PC-3 (cell line): ENCODE measurements at regions not wholly inside any gene's neighbourhood (a gene's known extent, or its start where the extent isn't known, plus 50 kb on each side); places are given as distances from the start of the nearest gene placed in this dataset.

Experiments
- ATAC-seq: fragments of 200-7000 bp; cut with Tn5 transposase; 2 replicates; pipeline ENCODE4 v1.9.1; 2020; ENCODE audit warnings: mild to moderate bottlenecking, moderate library complexity
- BruUV-seq: library from RNA; stranded (reverse); fragments of 400-500 nt; replicated peaks from 2 replicates; lab custom pipeline; 2021; lab: Mats Ljungman, UMichigan
- CTCF ChIA-PET: fragments of 300-600 bp; sonication (Branson Sonifier 250); formaldehyde crosslinking; loops from one replicate; lab custom pipeline; 2022; ENCODE audit warnings: antibody characterized with exemption; lab: Charles Lee
- POLR2A ChIA-PET: fragments of 300-600 bp; sonication (Branson Sonifier 250); formaldehyde crosslinking; loops from one replicate; lab custom pipeline; 2022; ENCODE audit warnings: antibody characterized with exemption; ENCODE audit not compliant: unreplicated experiment; lab: Charles Lee
- DNase-seq: peaks from one replicate; pipeline ENCODE4 v3.0.0-alpha.2; 2015
- H2AFZ ChIP-seq: fragments of 300-600 bp; sonication (generic); 2 replicates; pipeline ENCODE4 v1.6.0; 2016; ENCODE audit warnings: antibody characterized with exemption, low read length
- H3F3A ChIP-seq: fragments of 300-600 bp; sonication (generic); one replicate; pipeline ENCODE4 v1.6.0; 2017; ENCODE audit warnings: antibody characterized with exemption, low read length, control low read depth, mild to moderate bottlenecking; ENCODE audit not compliant: unreplicated experiment
- H3K27ac ChIP-seq: fragments of 300-600 bp; sonication (generic); 2 replicates; pipeline ENCODE4 v1.5.1; 2016; ENCODE audit warnings: mild to moderate bottlenecking, low read length
- H3K27me3 ChIP-seq: fragments of 300-600 bp; sonication (generic); 2 replicates; pipeline ENCODE4 v1.6.1; 2016; ENCODE audit warnings: low read length, mixed read lengths
- H3K36me3 ChIP-seq: fragments of 300-600 bp; sonication (generic); 2 replicates; pipeline ENCODE4 v1.6.1; 2016; ENCODE audit warnings: low read depth, mixed run types, low read length, mixed read lengths
- H3K4me1 ChIP-seq: fragments of 300-600 bp; sonication (generic); 2 replicates; pipeline ENCODE4 v1.5.1; 2016; ENCODE audit warnings: low read length; ENCODE audit not compliant: insufficient read depth
- H3K4me2 ChIP-seq: fragments of 300-600 bp; sonication (generic); 2 replicates; pipeline ENCODE4 v1.6.0; 2016; ENCODE audit warnings: low read length
- H3K4me3 ChIP-seq: fragments of 300-600 bp; sonication (generic); 2 replicates; pipeline ENCODE4 v1.5.1; 2016; ENCODE audit warnings: mild to moderate bottlenecking, low read length, mixed read lengths
- H3K79me2 ChIP-seq: fragments of 300-600 bp; sonication (generic); 2 replicates; pipeline ENCODE4 v1.6.1; 2017; ENCODE audit warnings: low read length, mixed read lengths
- H3K9ac ChIP-seq: fragments of 300-600 bp; sonication (generic); 2 replicates; pipeline ENCODE4 v1.6.0; 2016; ENCODE audit warnings: mild to moderate bottlenecking, low read length
- H3K9me2 ChIP-seq: fragments of 300-600 bp; sonication (generic); replicated peaks from 2 replicates; pipeline ENCODE4 v1.6.1; 2016; ENCODE audit warnings: mixed run types, low read length, mixed read lengths
- H3K9me3 ChIP-seq: fragments of 300-600 bp; sonication (generic); 2 replicates; pipeline ENCODE4 v1.6.1; 2016; ENCODE audit warnings: low read length, mixed read lengths
- H4K20me1 ChIP-seq: fragments of 300-600 bp; sonication (generic); 2 replicates; pipeline ENCODE4 v1.6.1; 2016; ENCODE audit warnings: low read length, mixed read lengths
- EZH2 ChIP-seq: fragments of 300-600 bp; sonication (generic); IDR thresholded peaks from one replicate; pipeline ENCODE4 v1.6.1; 2017; ENCODE audit warnings: antibody characterized with exemption, mild to moderate bottlenecking, low read length; ENCODE audit not compliant: unreplicated experiment
- EZH2phosphoT487 ChIP-seq: fragments of 300-600 bp; sonication (generic); IDR thresholded peaks from 2 replicates; pipeline ENCODE4 v1.6.1; 2018; ENCODE audit warnings: mild to moderate bottlenecking, antibody characterized with exemption, low read length, borderline replicate concordance
- intact Hi-C: fragments of 100-400 bp; cut with micrococcal nuclease; formaldehyde crosslinking; loops from 2 replicates; pipeline ENCODE4 v1.9.0; 2023
- TF ChIP-seq, protein P1 (sequence below): fragments of 300-600 bp; sonication (generic); conservative IDR thresholded peaks from 2 replicates; pipeline ENCODE4 v1.5.1; 2017; ENCODE audit warnings: antibody characterized with exemption, low read depth, mild to moderate bottlenecking, low read length

DNA sequence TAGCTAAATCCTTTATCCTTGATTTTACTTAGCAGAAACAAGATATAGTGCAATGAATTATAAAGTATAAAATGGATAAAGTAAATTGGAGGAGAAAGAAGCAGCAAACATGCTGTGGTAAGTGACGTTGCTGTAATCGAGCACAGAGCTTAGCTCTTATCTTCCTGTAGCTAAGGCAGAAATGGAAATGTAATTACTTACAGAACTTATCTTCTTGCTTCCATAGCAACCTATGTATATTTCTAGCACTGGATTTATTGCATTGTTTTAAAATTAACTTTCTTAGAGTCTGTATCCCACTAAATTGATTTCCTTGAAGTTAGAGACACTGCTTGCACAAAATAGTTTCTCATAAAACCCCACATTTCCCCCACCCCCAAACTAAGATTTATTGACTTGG is 130.6 kb upstream of the MC4R start:
- H3K4me3 ChIP-seq, result no peak overlapping the region
- ATAC-seq (no peak), DNase-seq (no peak)
- no peak overlapping the region for H3K9ac ChIP-seq
- no peaks in the 10 kb centered on the region for H3K27me3 ChIP-seq
- BruUV-seq, result no TSS peak
- no peaks in the 10 kb centered on the region for H3K79me2 ChIP-seq
- H2AFZ ChIP-seq, result no peak overlapping the region
- no peak overlapping the region for H3K4me2 ChIP-seq
- H3F3A ChIP-seq, result no peaks in the 10 kb centered on the region
- TF ChIP-seq EZH2, result no peak
- TF ChIP-seq EZH2phosphoT487, result no peak
- TF ChIP-seq, protein P1, sequence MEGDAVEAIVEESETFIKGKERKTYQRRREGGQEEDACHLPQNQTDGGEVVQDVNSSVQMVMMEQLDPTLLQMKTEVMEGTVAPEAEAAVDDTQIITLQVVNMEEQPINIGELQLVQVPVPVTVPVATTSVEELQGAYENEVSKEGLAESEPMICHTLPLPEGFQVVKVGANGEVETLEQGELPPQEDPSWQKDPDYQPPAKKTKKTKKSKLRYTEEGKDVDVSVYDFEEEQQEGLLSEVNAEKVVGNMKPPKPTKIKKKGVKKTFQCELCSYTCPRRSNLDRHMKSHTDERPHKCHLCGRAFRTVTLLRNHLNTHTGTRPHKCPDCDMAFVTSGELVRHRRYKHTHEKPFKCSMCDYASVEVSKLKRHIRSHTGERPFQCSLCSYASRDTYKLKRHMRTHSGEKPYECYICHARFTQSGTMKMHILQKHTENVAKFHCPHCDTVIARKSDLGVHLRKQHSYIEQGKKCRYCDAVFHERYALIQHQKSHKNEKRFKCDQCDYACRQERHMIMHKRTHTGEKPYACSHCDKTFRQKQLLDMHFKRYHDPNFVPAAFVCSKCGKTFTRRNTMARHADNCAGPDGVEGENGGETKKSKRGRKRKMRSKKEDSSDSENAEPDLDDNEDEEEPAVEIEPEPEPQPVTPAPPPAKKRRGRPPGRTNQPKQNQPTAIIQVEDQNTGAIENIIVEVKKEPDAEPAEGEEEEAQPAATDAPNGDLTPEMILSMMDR, result no peak
- POLR2A ChIA-PET, result no interaction called here
- H3K9me2 ChIP-seq, result no peaks in the 10 kb centered on the region
- no peak overlapping the region for H3K27ac ChIP-seq
- CTCF ChIA-PET, result no interaction called here
- H3K36me3 ChIP-seq, result no peaks in the 10 kb centered on the region
- intact Hi-C loops, result no loop called here
- peaks cover 15% of the 10 kb centered on the region for H3K4me1 ChIP-seq
- H4K20me1 ChIP-seq, result no peaks in the 10 kb centered on the region
- no peaks in the 10 kb centered on the region for H3K9me3 ChIP-seq

DNA sequence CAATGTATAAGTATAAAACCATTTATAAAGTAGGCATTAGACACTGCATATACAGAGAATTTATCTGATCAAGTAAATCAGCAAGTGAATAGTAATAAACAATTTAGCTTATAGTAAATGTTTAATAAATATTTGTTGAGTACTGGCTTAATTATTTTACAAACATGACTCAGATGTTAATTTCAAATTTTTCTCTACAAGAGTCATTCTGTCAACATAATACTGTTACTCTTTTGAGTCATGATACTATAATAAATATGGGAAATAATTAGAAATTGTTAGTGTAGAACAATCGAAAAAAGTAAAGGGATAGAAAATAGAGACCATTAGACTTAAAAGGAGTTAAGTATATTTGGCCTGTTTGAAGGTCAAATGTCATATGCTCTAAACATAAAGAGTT is 133.6 kb upstream of the MC4R start:
- intact Hi-C loops, result loop anchor here (2.0 kb wide), 1 partner anchor 35 kb away; no protein-coding TSS in a partner anchor
- ATAC-seq, result peak; percentile 55
- H4K20me1 ChIP-seq, result no peaks in the 10 kb centered on the region
- H3K9me2 ChIP-seq, result no peaks in the 10 kb centered on the region
- no peak overlapping the region for H3K4me3 ChIP-seq
- H3K9ac ChIP-seq, result no peak overlapping the region
- no peak overlapping the region for H3K4me2 ChIP-seq
- H3K79me2 ChIP-seq, result no peaks in the 10 kb centered on the region
- H2AFZ ChIP-seq, result no peak overlapping the region
- peaks cover 7% of the 10 kb centered on the region; the same call in 1 of the 2 replicates for H3K4me1 ChIP-seq
- peak; percentile 25 for DNase-seq
- no peaks in the 10 kb centered on the region for H3F3A ChIP-seq
- no TSS peak for BruUV-seq
- H3K27me3 ChIP-seq, result no peaks in the 10 kb centered on the region
- ChIA-PET POLR2A (no interaction called here), CTCF (no interaction called here)
- TF ChIP-seq, protein P1, result no peak
- no peak for TF ChIP-seq EZH2phosphoT487
- TF ChIP-seq EZH2, result no peak
- no peak overlapping the region for H3K27ac ChIP-seq
- no peaks in the 10 kb centered on the region for H3K36me3 ChIP-seq
- H3K9me3 ChIP-seq, result no peaks in the 10 kb centered on the region

DNA sequence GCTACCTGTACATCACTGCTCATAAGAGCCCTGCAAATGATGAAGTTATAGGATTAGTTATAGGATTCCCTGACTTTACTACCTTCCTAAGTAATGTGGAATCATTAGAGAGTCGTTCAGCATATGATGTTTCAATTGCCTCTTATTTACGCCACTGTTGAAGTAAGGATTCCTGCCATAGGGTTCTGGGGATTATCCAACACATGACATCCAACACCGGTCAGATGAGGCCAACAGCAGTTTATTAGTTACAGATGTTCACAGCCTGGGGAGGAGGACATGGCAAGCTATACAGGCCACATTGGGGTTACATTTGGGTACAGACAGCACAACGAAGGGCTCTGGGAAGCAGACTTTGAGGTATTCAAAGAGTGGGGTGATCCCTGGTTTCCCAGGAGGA is 134.1 kb upstream of the MC4R start:
- intact Hi-C loops, result loop anchor here (2.0 kb wide), 1 partner anchor 34 kb away; no protein-coding TSS in a partner anchor
- H3K9me2 ChIP-seq, result no peaks in the 10 kb centered on the region
- ChIA-PET CTCF (no interaction called here), POLR2A (no interaction called here)
- no peak overlapping the region for H2AFZ ChIP-seq
- H3F3A ChIP-seq, result no peaks in the 10 kb centered on the region
- no peaks in the 10 kb centered on the region for H3K36me3 ChIP-seq
- H3K9me3 ChIP-seq, result no peaks in the 10 kb centered on the region
- BruUV-seq, result no TSS peak
- H4K20me1 ChIP-seq, result no peaks in the 10 kb centered on the region
- no peak overlapping the region for H3K27ac ChIP-seq
- no peaks in the 10 kb centered on the region for H3K79me2 ChIP-seq
- ATAC-seq (peak; percentile 37), DNase-seq (no peak)
- TF ChIP-seq EZH2phosphoT487 (no peak), EZH2 (no peak)
- TF ChIP-seq, protein P1, result no peak
- no peak overlapping the region for H3K9ac ChIP-seq
- H3K4me2 ChIP-seq, result no peak overlapping the region
- H3K4me1 ChIP-seq, result peaks cover 7% of the 10 kb centered on the region; the same call in 1 of the 2 replicates
- no peaks in the 10 kb centered on the region for H3K27me3 ChIP-seq
- no peak overlapping the region for H3K4me3 ChIP-seq
